PFSK-1 (cell line): ENCODE measurements at regions not wholly inside any gene's neighbourhood (a gene's known extent, or its start where the extent isn't known, plus 50 kb on each side); places are given as distances from the start of the nearest gene placed in this dataset.

ENCODE experiments used
- FOXP2 ChIP-seq: optimal IDR thresholded peaks from 2 replicates; pipeline ENCODE3; 2011; ENCODE audit warnings: borderline replicate concordance, control low read depth, inconsistent platforms; ENCODE audit not compliant: insufficient read depth; ENCODE audit errors: extremely low read length, extremely low read depth
- POLR2AphosphoS5 ChIP-seq: IDR thresholded peaks from 2 replicates; pipeline ENCODE4 v1.6.1; 2012; ENCODE audit warnings: low read depth, mild to moderate bottlenecking, control low read depth, low read length, moderate library complexity
- REST ChIP-seq, 2 experiments: IDR thresholded peaks; 2 replicates each; pipeline versions ENCODE4 v1.6.1 to v1.8.0; 2011 to 2012; ENCODE audit warnings: low read depth in 2 of 2, low read length in 2 of 2, control low read depth in 1 of 2, inconsistent platforms in 1 of 2, mild to moderate bottlenecking in 1 of 2, moderate library complexity in 1 of 2; ENCODE audit not compliant: insufficient read depth in 1 of 2
- SIN3A ChIP-seq: IDR thresholded peaks from 2 replicates; pipeline ENCODE4 v1.6.1; 2012; ENCODE audit warnings: mild to moderate bottlenecking, low read length, moderate library complexity, borderline replicate concordance; ENCODE audit not compliant: insufficient read depth
- TAF1 ChIP-seq: IDR thresholded peaks from 2 replicates; pipeline ENCODE4 v1.6.1; 2012; ENCODE audit warnings: low read length, control low read depth, borderline replicate concordance; ENCODE audit not compliant: insufficient read depth

- TF ChIP-seq REST (IDR thresholded peaks at IDR 0.05; ENCODE audit: insufficient read depth in 1 of 2, low read depth in 2 of 2, low read length in 2 of 2): no peak
- TF ChIP-seq SIN3A: no peak
- no peak for TF ChIP-seq FOXP2
- TF ChIP-seq POLR2AphosphoS5: no peak
- no peak for TF ChIP-seq TAF1
Observed at GRCh38 chr21:27787046-27787445, 820.2 kb upstream of the ADAMTS5 start.

- TF ChIP-seq FOXP2: no peak
- no peak for TF ChIP-seq POLR2AphosphoS5
- no peak for TF ChIP-seq SIN3A
- no peak for TF ChIP-seq TAF1
- TF ChIP-seq REST (IDR thresholded peaks at IDR 0.05; ENCODE audit: insufficient read depth in 1 of 2, low read depth in 2 of 2, low read length in 2 of 2): no peak
Observed at GRCh38 chr21:27779606-27780005, 812.7 kb upstream of the ADAMTS5 start.

DNA sequence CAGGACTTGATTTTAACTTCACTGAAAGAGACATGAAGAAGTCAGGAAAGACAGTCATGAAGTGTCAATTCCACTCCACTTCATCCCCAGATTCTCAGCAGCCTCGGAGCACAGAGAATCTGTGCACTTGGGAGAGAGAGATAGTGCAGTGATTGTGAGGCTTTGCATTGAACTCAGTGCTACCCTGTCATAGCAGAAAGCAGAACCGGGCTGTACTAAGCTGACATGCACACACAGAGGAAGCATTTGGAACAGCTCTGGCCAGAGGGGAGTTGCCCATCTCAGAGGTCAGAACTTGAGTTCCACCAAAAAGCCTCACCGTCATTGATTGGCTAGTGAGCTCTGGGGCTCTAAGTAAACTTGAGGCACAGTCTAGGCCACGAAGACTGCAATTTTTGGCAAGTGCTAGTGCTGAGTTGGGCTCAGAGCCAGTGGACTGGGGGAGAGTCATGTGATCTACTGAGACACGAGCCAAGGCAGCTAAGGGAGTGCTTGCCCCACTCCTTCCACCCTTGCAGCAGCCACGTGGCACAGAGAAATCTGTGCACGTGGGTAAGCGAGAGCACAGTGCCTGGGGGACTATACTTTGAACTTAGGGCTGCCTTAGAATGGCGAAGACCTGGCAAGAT, 810.2 kb upstream of the ADAMTS5 start:
- TF ChIP-seq SIN3A: no peak
- TF ChIP-seq POLR2AphosphoS5: no peak
- no peak for TF ChIP-seq TAF1
- no peak for TF ChIP-seq FOXP2

- TF ChIP-seq TAF1: no peak
- TF ChIP-seq POLR2AphosphoS5: no peak
- no peak for TF ChIP-seq REST (IDR thresholded peaks at IDR 0.05; ENCODE audit: insufficient read depth in 1 of 2, low read depth in 2 of 2, low read length in 2 of 2)
- TF ChIP-seq SIN3A: no peak
- TF ChIP-seq FOXP2: no peak
Observed at GRCh38 chr21:27772816-27773215, 805.9 kb upstream of the ADAMTS5 start.

DNA sequence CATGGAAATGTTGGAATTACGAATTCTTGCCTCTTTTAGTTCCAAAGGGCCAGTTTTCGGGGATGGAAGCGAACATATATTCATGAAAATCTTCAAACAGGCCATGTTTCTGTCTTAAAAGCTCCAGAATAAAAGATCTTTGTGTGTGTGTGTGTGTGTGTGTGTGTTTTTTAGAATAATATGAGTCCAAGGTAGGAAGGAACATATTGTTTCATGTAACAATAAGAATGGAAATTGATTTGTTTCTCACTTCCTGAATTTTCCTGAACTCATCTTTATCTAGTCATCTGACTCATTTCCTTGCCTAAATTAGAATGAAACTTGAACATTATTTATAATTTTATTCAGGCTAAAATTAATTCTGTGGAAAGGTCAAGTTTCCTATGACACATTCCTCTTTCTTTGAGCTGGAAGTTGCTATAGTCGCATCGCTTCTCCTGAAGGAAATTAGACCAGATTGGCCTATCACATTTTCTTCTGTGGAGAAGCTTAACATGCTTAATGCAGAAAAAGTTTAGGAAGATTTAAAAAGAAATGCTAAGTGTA, 805.1 kb upstream of the ADAMTS5 start:
- no peak for TF ChIP-seq REST (IDR thresholded peaks at IDR 0.05; ENCODE audit: insufficient read depth in 1 of 2, low read depth in 2 of 2, low read length in 2 of 2)
